NCI-H2171 (cell line): ENCODE measurements at regions not wholly inside any gene's neighbourhood (a gene's known extent, or its start where the extent isn't known, plus 50 kb on each side); places are given as distances from the start of the nearest gene placed in this dataset.
A peak's percentile ranks its signal among the peaks of the same experiment; 100 is the strongest.
"Not testable (repeated sequence)": the region's sequence is repeated elsewhere in the genome, so short reads cannot be mapped to it uniquely, and the experiment has no call there.

Experiments used
- DNase-seq: peaks from one replicate; lab custom pipeline; 2025; lab: John Stamatoyannopoulos, UW

- no peak for DNase-seq
These were observed 512.5 kb upstream of the AMOT start for GRCh38 chrX:113353134-113353533.

- no peak for DNase-seq
These were observed 489.8 kb upstream of the AMOT start for GRCh38 chrX:113330416-113330815.

GRCh38 chrX:113315927-113316326, 475.3 kb upstream of the AMOT start:
- no peak for DNase-seq

GRCh38 chrX:113305496-113305895, 464.9 kb upstream of the AMOT start:
- no peak for DNase-seq

- no peak for DNase-seq
These were observed 459.9 kb upstream of the AMOT start for GRCh38 chrX:113300580-113300979.

- DNase-seq = no peak
These were observed 456.8 kb upstream of the AMOT start for GRCh38 chrX:113297437-113297836.

- DNase-seq = no peak
These were observed 448.9 kb upstream of the AMOT start for GRCh38 chrX:113289503-113289902.

- no peak for DNase-seq
These were observed 447.1 kb upstream of the AMOT start for GRCh38 chrX:113287761-113288160.

- DNase-seq = no peak
These were observed 435.2 kb upstream of the AMOT start for GRCh38 chrX:113275804-113276203.

- no peak for DNase-seq
These were observed 434.2 kb upstream of the AMOT start for GRCh38 chrX:113274791-113275190.

- DNase-seq = no peak
These were observed 433.7 kb upstream of the AMOT start for GRCh38 chrX:113274345-113274744.

GRCh38 chrX:113269203-113269602, 428.6 kb upstream of the AMOT start:
- DNase-seq = no peak

- DNase-seq = no peak
These were observed 419.8 kb upstream of the AMOT start for GRCh38 chrX:113260474-113260873.

- no peak for DNase-seq
These were observed 381.7 kb upstream of the AMOT start for GRCh38 chrX:113222305-113222704.

GRCh38 chrX:113212052-113212451, 371.4 kb upstream of the AMOT start:
- DNase-seq = no peak

- no peak for DNase-seq
These were observed 362.0 kb upstream of the AMOT start for GRCh38 chrX:113202601-113203000.

- DNase-seq = no peak
These were observed 355.3 kb upstream of the AMOT start for GRCh38 chrX:113195949-113196348.

- no peak for DNase-seq
These were observed 351.8 kb upstream of the AMOT start for GRCh38 chrX:113192418-113192817.

GRCh38 chrX:113157496-113157895, 316.9 kb upstream of the AMOT start:
- peak; percentile 82 for DNase-seq

GRCh38 chrX:113154315-113154714, 313.7 kb upstream of the AMOT start:
- not testable (repeated sequence) for DNase-seq

- no peak for DNase-seq
These were observed 296.2 kb upstream of the AMOT start for GRCh38 chrX:113136836-113137235.

GRCh38 chrX:113133316-113133715, 292.7 kb upstream of the AMOT start:
- no peak for DNase-seq

GRCh38 chrX:113124693-113125092, 284.1 kb upstream of the AMOT start:
- DNase-seq = no peak

- DNase-seq = no peak
These were observed 234.9 kb upstream of the AMOT start for GRCh38 chrX:113075521-113075920.

- peak; percentile 23 for DNase-seq
These were observed 219.1 kb upstream of the AMOT start for GRCh38 chrX:113059714-113060113.
